ENCODE measurements at regions not wholly inside any gene's neighbourhood (a gene's known extent, or its start where the extent isn't known, plus 50 kb on each side); places are given as distances from the start of the nearest gene placed in this dataset.
"Not testable (repeated sequence)": the region's sequence is repeated elsewhere in the genome, so short reads cannot be mapped to it uniquely, and the experiment has no call there.

GRCh38 chr14:34381304-34381703, 80.7 kb downstream of the SPTSSA start:
- H2AFZ ChIP-seq (replicated peaks); H3F3A ChIP-seq (ENCODE audit: low read depth); H3K4me3 ChIP-seq; H3K4me2 ChIP-seq; H3K36me3 Mint-ChIP-seq; H3K4me1 ChIP-seq; H3K9me3 Mint-ChIP-seq; H3K4me1 Mint-ChIP-seq; H4K20me1 ChIP-seq (ENCODE audit: low read depth); H3K27me3 Mint-ChIP-seq (ENCODE audit: insufficient read depth, low read depth); H3K36me3 ChIP-seq; H3K79me2 ChIP-seq (ENCODE audit: low read depth); H3K9ac ChIP-seq; DNase-seq (ENCODE audit: low spot score); H3K27me3 ChIP-seq; H3K27ac Mint-ChIP-seq; H3K9me3 ChIP-seq (ENCODE audit: low read depth); H3K4me3 Mint-ChIP-seq; H3K27ac ChIP-seq: not testable (repeated sequence)

GRCh38 chr14:34380471-34380845, 81.6 kb downstream of the SPTSSA start:
- no peaks in the 10 kb centered on the region for H3K27me3 ChIP-seq
- H3F3A ChIP-seq (ENCODE audit: low read depth), result no peaks in the 10 kb centered on the region
- no peak overlapping the region for H3K4me3 Mint-ChIP-seq
- no peak overlapping the region for H3K4me2 ChIP-seq
- no peaks in the 10 kb centered on the region for H4K20me1 ChIP-seq (ENCODE audit: low read depth)
- no peak overlapping the region for H3K27ac Mint-ChIP-seq
- no peak overlapping the region for H3K27ac ChIP-seq
- no peaks in the 10 kb centered on the region for H3K9me3 ChIP-seq (ENCODE audit: low read depth)
- DNase-seq (ENCODE audit: low spot score), result no peak
- H3K9me3 Mint-ChIP-seq, result no peaks in the 10 kb centered on the region
- H3K36me3 Mint-ChIP-seq, result no peaks in the 10 kb centered on the region
- no peak overlapping the region for H3K4me3 ChIP-seq
- no peak overlapping the region for H3K9ac ChIP-seq
- H3K36me3 ChIP-seq, result no peaks in the 10 kb centered on the region
- no peak for TF ChIP-seq CTCF (IDR thresholded peaks at IDR 0.05)
- TF ChIP-seq EZH2 (IDR thresholded peaks at IDR 0.05), result no peak
- TF ChIP-seq EZH2phosphoT487 (IDR thresholded peaks at IDR 0.05), result no peak
- H3K4me1 Mint-ChIP-seq, result no peaks in the 10 kb centered on the region
- H3K79me2 ChIP-seq (ENCODE audit: low read depth), result no peaks in the 10 kb centered on the region
- H3K27me3 Mint-ChIP-seq (ENCODE audit: insufficient read depth, low read depth), result no peaks in the 10 kb centered on the region
- H2AFZ ChIP-seq (replicated peaks), result no peak overlapping the region
- H3K4me1 ChIP-seq, result no peaks in the 10 kb centered on the region

- Mint-ChIP-seq H3K27me3 (ENCODE audit: insufficient read depth, low read depth) (no peaks in the 10 kb centered on the region), H3K4me1 (no peaks in the 10 kb centered on the region), H3K36me3 (no peaks in the 10 kb centered on the region), H3K27ac (no peak overlapping the region), H3K4me3 (no peak overlapping the region), H3K9me3 (no peaks in the 10 kb centered on the region)
- TF ChIP-seq EZH2phosphoT487 (IDR thresholded peaks at IDR 0.05) (no peak), CTCF (IDR thresholded peaks at IDR 0.05) (no peak), EZH2 (IDR thresholded peaks at IDR 0.05) (no peak)
- H3K9me3 ChIP-seq (ENCODE audit: low read depth), result no peaks in the 10 kb centered on the region
- H3K4me2 ChIP-seq, result no peak overlapping the region
- no peak for DNase-seq (ENCODE audit: low spot score)
- no peaks in the 10 kb centered on the region for H3F3A ChIP-seq (ENCODE audit: low read depth)
- no peaks in the 10 kb centered on the region for H3K79me2 ChIP-seq (ENCODE audit: low read depth)
- H3K9ac ChIP-seq, result no peak overlapping the region
- H3K36me3 ChIP-seq, result no peaks in the 10 kb centered on the region
- no peak overlapping the region for H3K27ac ChIP-seq
- H3K4me3 ChIP-seq, result no peak overlapping the region
- H4K20me1 ChIP-seq (ENCODE audit: low read depth), result no peaks in the 10 kb centered on the region
- no peaks in the 10 kb centered on the region for H3K4me1 ChIP-seq
- H3K27me3 ChIP-seq, result no peaks in the 10 kb centered on the region
- H2AFZ ChIP-seq (replicated peaks), result no peak overlapping the region
Measured at GRCh38 chr14:34379816-34380470, 82.1 kb downstream of the SPTSSA start.

GRCh38 chr14:34376649-34377267, 85.3 kb downstream of the SPTSSA start:
- Histone ChIP-seq H3K9me3 (ENCODE audit: low read depth) (no peaks in the 10 kb centered on the region), H2AFZ (replicated peaks) (no peak overlapping the region), H4K20me1 (ENCODE audit: low read depth) (no peaks in the 10 kb centered on the region), H3K4me2 (no peak overlapping the region), H3K9ac (no peak overlapping the region), H3K27me3 (no peaks in the 10 kb centered on the region), H3K27ac (no peak overlapping the region), H3K79me2 (ENCODE audit: low read depth) (no peaks in the 10 kb centered on the region), H3K4me3 (no peak overlapping the region), H3K36me3 (no peaks in the 10 kb centered on the region), H3K4me1 (peaks cover 3% of the 10 kb centered on the region), H3F3A (ENCODE audit: low read depth) (no peaks in the 10 kb centered on the region)
- Mint-ChIP-seq H3K4me1 (no peaks in the 10 kb centered on the region), H3K36me3 (no peaks in the 10 kb centered on the region), H3K4me3 (no peak overlapping the region), H3K9me3 (no peaks in the 10 kb centered on the region), H3K27me3 (ENCODE audit: insufficient read depth, low read depth) (no peaks in the 10 kb centered on the region), H3K27ac (no peak overlapping the region)
- no peak for DNase-seq (ENCODE audit: low spot score)
- TF ChIP-seq EZH2 (IDR thresholded peaks at IDR 0.05), result no peak
- TF ChIP-seq CTCF (IDR thresholded peaks at IDR 0.05), result no peak
- no peak for TF ChIP-seq EZH2phosphoT487 (IDR thresholded peaks at IDR 0.05)
